GM13977 (cell line): ENCODE measurements at regions not wholly inside any gene's neighbourhood (a gene's known extent, or its start where the extent isn't known, plus 50 kb on each side); places are given as distances from the start of the nearest gene placed in this dataset.

Experiments used
- DNase-seq: peaks from one replicate; pipeline ENCODE4 v3.0.0; 2012; ENCODE audit warnings: low spot score
- in situ Hi-C: fragments of 300-500 bp; cut with MboI; formaldehyde crosslinking; loops from one replicate; pipeline ENCODE4 v1.12.0; 2022; ENCODE audit warnings: low sequenced_read_pairs, low pct_unique_long_range_greater_than_20kb, mixed read lengths, inconsistent platforms; ENCODE audit not compliant: unreplicated experiment
- TF ChIP-seq, protein P1 (sequence below): IDR thresholded peaks from 2 replicates; pipeline ENCODE4 v1.5.1; 2012; ENCODE audit warnings: mild to moderate bottlenecking, control low read depth; ENCODE audit not compliant: insufficient read depth; ENCODE audit errors: extremely low read depth, missing control alignments

DNA sequence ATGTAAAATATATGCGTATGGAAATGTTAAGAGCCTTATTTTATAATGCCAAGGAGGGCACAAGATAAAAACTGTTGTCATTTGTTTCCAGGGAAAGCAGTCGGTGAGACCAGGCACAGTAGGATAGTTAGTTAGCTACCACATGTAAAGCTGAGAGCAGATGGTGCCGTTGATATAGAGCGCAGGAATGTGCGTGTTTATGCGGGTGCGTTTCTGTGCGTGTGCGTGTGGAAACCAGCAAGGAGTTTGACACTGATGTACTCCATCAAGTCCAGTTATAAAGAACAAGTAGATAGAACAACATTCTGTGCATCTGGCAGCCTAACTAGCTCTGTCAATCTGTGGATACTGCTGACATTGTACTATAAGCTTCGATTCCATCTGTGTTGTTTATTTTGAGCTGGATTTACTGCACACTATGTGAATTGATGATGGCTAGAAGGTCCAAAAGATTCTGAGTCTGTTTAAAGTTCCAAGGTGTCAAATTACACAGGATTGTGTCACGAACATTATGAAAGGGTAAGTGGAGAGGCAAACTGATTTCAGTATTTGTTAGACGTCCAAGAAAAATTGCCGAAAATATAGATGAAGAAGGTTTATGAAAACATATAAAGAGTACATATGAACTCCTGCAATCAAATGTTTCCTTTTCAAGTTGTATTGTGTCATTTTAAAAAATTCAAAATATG lies 494.9 kb upstream of the MEF2C start:
- in situ Hi-C loops, result no loop called here
- TF ChIP-seq, protein P1, sequence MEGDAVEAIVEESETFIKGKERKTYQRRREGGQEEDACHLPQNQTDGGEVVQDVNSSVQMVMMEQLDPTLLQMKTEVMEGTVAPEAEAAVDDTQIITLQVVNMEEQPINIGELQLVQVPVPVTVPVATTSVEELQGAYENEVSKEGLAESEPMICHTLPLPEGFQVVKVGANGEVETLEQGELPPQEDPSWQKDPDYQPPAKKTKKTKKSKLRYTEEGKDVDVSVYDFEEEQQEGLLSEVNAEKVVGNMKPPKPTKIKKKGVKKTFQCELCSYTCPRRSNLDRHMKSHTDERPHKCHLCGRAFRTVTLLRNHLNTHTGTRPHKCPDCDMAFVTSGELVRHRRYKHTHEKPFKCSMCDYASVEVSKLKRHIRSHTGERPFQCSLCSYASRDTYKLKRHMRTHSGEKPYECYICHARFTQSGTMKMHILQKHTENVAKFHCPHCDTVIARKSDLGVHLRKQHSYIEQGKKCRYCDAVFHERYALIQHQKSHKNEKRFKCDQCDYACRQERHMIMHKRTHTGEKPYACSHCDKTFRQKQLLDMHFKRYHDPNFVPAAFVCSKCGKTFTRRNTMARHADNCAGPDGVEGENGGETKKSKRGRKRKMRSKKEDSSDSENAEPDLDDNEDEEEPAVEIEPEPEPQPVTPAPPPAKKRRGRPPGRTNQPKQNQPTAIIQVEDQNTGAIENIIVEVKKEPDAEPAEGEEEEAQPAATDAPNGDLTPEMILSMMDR, result no peak
- no peak for DNase-seq

DNA sequence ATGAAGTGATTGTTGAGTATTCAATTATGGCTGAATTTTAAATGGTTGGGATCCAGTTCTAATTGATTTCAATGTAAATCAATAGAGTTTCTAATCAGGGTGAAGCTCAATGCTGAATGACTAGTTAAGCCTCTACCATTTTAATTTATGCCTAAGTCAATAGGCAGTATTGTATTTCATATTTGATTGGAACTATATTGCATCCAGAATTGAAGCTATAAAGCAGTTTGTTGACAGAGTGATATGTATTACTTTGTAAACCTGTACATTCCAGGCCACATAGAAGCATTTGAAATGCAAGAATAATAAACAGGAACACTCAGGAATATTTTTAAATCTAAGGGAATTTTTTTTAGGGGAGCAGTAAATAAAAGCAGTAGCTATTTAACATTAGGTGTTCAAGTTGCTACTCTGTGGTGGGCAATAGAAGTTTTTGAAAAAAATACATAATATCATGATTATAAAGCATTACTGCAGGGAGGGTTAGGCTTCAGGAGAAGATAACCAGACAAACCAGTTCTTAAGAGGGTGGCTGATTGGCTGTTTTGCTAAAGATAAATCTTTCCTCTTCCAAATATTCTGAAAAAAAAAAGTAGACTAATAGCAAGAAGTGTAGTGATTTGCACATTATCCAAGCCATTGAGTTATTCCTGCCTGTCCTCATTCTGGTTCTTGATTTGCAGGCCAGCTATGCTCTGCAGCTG lies 492.0 kb upstream of the MEF2C start:
- in situ Hi-C loops, result no loop called here
- DNase-seq, result no peak
- TF ChIP-seq, protein P1, result no peak

DNA sequence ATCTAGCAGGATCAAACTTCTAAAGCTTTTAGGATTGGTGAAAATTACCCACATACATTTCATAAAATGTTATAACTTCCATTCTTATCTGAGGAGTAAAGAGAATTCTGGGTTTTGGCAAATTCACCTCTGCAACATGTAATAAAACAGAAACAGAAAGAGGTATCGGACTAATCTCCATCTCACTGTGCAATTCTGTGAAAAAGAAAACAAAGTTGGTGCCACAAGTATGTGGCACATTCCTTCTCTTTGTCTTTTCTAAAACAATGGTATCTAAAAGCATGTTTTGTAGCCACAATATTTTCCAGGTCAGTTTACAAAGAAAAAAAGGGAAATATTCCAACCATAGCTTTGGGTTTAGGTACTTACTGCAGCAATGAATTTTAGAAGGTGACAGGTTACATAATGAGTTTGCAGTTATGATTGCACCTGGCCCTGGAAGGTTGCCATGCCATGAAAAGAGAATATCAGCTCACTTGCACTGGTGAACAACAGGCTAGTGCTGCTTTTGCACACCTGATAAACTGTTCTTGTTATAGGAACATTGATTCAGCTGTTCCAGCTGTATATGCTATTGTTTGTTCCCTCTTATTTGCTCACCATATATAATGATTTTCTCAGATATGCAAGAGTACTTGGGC lies 491.3 kb upstream of the MEF2C start:
- TF ChIP-seq, protein P1, result no peak
- no peak for DNase-seq
- in situ Hi-C loops, result no loop called here

DNA sequence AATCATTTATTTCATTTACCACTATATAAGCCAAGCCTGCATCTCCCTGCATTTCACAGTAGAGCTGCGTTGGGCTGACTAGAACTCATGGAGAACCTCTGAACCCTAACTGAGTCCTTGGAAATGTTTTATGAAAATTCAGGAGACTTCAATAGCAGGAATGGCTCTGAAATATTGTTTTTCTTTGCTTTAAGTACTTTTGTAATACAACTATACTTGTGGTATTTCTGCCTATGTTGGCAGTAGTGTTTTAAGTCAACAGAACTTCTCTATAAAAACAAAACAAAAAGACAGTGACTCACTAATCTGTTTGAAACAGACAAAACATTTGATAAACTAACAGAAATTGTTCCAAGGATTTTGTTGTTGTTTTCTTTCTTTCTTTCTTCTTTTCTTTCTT lies 489.2 kb upstream of the MEF2C start:
- TF ChIP-seq, protein P1, result no peak
- DNase-seq, result no peak
- in situ Hi-C loops, result no loop called here

DNA sequence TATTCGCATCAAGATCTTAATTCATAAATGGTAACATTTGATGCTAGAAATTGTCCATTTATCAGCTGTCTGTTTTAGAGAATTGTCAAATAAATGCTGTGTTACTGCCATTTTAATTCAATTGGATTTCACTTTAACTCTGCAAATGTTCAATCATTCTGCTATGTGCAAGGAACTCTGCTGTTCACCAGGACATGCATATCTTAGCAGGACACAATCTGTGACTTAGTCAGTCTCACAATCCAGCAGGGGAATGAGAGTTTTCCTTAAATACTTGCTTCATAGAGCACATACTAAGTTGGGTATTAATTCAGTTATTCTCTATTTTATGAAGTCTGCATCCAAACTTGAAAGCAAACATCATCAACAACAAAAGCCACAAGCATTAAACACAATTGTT lies 488.7 kb upstream of the MEF2C start:
- no peak for DNase-seq
- TF ChIP-seq, protein P1, result no peak
- in situ Hi-C loops, result no loop called here

DNA sequence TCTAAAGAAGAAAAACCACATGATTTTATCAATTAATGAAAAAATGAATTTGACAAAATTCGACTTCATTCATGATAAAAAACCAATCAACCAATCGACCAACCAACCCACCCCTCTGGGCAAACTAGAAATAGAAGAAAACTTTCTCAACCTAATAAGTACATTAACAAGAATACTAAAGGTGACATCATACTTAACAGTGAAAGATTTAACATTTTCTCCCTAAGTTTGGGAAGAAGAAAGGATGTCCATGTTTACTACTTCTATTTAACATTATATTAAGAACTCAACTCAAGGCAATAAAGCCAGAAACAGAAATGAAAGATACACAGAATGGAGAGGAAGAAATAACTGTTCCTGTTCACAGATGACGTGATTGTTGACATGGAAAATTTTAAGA lies 476.1 kb upstream of the MEF2C start:
- DNase-seq, result no peak
- TF ChIP-seq, protein P1, result no peak
- in situ Hi-C loops, result no loop called here
